K562 (cell line): ENCODE measurements at regions not wholly inside any gene's neighbourhood (a gene's known extent, or its start where the extent isn't known, plus 50 kb on each side); places are given as distances from the start of the nearest gene placed in this dataset.
A peak's percentile ranks its signal among the peaks of the same experiment; 100 is the strongest.

ENCODE experiments used
- ATAC-seq: fragments of 200-7000 bp; cut with Tn5 transposase; 3 replicates; pipeline ENCODE4 v1.9.1; 2020; ENCODE audit warnings: moderate library complexity
- BruUV-seq: library from RNA; stranded (reverse); fragments of 400-500 nt; replicated peaks from 2 replicates; lab custom pipeline; 2021; lab: Mats Ljungman, UMichigan
- CTCF ChIA-PET: fragments of 300-600 bp; formaldehyde crosslinking; extraction: SDS; loops from one replicate; lab custom pipeline; 2021; ENCODE audit warnings: low intra/inter-chr PET ratio; lab: Yijun Ruan, JAX
- POLR2A ChIA-PET: fragments of 300-600, 350-650 bp; sonication (Branson Sonifier 250); formaldehyde crosslinking; extraction: SDS; loops from one replicate; lab custom pipeline; 2021; ENCODE audit warnings: antibody characterized with exemption, inconsistent platforms; lab: Yijun Ruan, JAX
- DNase-seq, 4 experiments: peaks; one replicate each; pipeline versions ENCODE4 v3.0.0 to v3.0.0-alpha.2; 2011 to 2018; ENCODE audit warnings: low spot score in 3 of 4, mixed read lengths in 3 of 4; ENCODE audit errors: extremely low read depth in 1 of 4
- FAIRE-seq: peaks from 2 replicates; lab custom pipeline; 2011; peaks lifted over from hg19 to GRCh38; lab: Jason Lieb, UNC
- H2AFZ ChIP-seq: 2 replicates; pipeline ENCODE4 v1.6.0; 2011; ENCODE audit warnings: low read depth, low read length, control low read depth, inconsistent platforms
- H3K27ac ChIP-seq: fragments of 200-600 bp; 3 replicates; pipeline ENCODE4 v1.8.0; 2011; ENCODE audit warnings: low read depth, mild to moderate bottlenecking, control low read depth, inconsistent platforms, low read length, moderate library complexity, mixed read lengths; ENCODE audit errors: extremely low read depth
- H3K27me3 ChIP-seq, 2 experiments: fragments of 300-600 bp in 1 of 2; 2 replicates in 1 of 2; 3 replicates in 1 of 2; pipeline versions ENCODE4 v1.6.0 to v1.8.0; 2011; ENCODE audit warnings: inconsistent platforms in 2 of 2, low read length in 2 of 2, mild to moderate bottlenecking in 1 of 2, mixed read lengths in 1 of 2, moderate library complexity in 1 of 2; ENCODE audit not compliant: control insufficient read depth in 2 of 2, insufficient read depth in 2 of 2
- H3K36me3 ChIP-seq: fragments of 300-600 bp; 3 replicates; pipeline ENCODE4 v1.8.0; 2011; ENCODE audit warnings: mild to moderate bottlenecking, low read length, inconsistent platforms; ENCODE audit not compliant: control insufficient read depth, insufficient read depth
- H3K4me1 ChIP-seq, 2 experiments: fragments of 200-600 bp in 1 of 2; replicated peaks in 1 of 2; 2 replicates in 1 of 2; 3 replicates in 1 of 2; pipeline versions ENCODE4 v1.5.1 to v1.8.0; 2011; ENCODE audit warnings: inconsistent platforms in 2 of 2, low read length in 2 of 2, mild to moderate bottlenecking in 1 of 2, mixed read lengths in 1 of 2, moderate library complexity in 1 of 2; ENCODE audit not compliant: control insufficient read depth in 2 of 2, insufficient read depth in 2 of 2
- H3K4me2 ChIP-seq: 2 replicates; pipeline ENCODE4 v1.6.1; 2011; ENCODE audit warnings: low read length, control low read depth, inconsistent platforms, mixed read lengths; ENCODE audit not compliant: insufficient read depth
- H3K4me3 ChIP-seq: fragments of 200-600 bp; sonication (generic), shearing (Covaris generic); 2 replicates; pipeline ENCODE4 v1.5.1; 2016; ENCODE audit warnings: control low read depth, inconsistent platforms
- H3K79me2 ChIP-seq: fragments of 200-600 bp; 3 replicates; pipeline ENCODE4 v1.8.0; 2011; ENCODE audit warnings: low read length, inconsistent platforms; ENCODE audit not compliant: control insufficient read depth, insufficient read depth
- H3K9ac ChIP-seq, 2 experiments: 2 replicates each; pipeline versions ENCODE4 v1.6.0 to v1.6.1; 2011; ENCODE audit warnings: low read depth in 2 of 2, low read length in 2 of 2, control low read depth in 1 of 2, inconsistent platforms in 1 of 2, mild to moderate bottlenecking in 1 of 2, mixed read lengths in 1 of 2; ENCODE audit not compliant: insufficient read depth in 1 of 2
- H3K9me1 ChIP-seq: one replicate; pipeline ENCODE4 v1.6.0; 2011; ENCODE audit warnings: inconsistent platforms, mild to moderate bottlenecking, low read length, moderate library complexity; ENCODE audit not compliant: control insufficient read depth, insufficient read depth
- H3K9me3 ChIP-seq: replicated peaks from 2 replicates; pipeline ENCODE4 v1.5.1; 2011; ENCODE audit warnings: low read depth, low read length, inconsistent platforms; ENCODE audit not compliant: control insufficient read depth, insufficient read depth
- H4K20me1 ChIP-seq: replicated peaks from 2 replicates; pipeline ENCODE4 v1.6.1; 2011; ENCODE audit warnings: low read length, inconsistent platforms, mixed read lengths; ENCODE audit not compliant: control insufficient read depth, insufficient read depth
- BRCA1 ChIP-seq, 2 experiments: fragments of 450-650 bp in 1 of 2; sonication (generic) in 1 of 2; formaldehyde crosslinking in 1 of 2; IDR thresholded peaks; 2 replicates each; pipeline versions ENCODE4 v1.5.0 to v1.6.1; 2017 to 2020; ENCODE audit warnings: mild to moderate bottlenecking in 1 of 2, missing genetic modification reagents in 1 of 2
- BRD4 ChIP-seq: fragments of 200-600 bp; sonication (generic); IDR thresholded peaks from 2 replicates; pipeline ENCODE4 v1.6.1; 2017; ENCODE audit warnings: inconsistent platforms
- CBFA2T3 ChIP-seq: fragments of 450-650 bp; IDR thresholded peaks from 2 replicates; pipeline ENCODE4 v1.6.1; 2017
- CBX3 ChIP-seq, 2 experiments: IDR thresholded peaks; 1 replicate in 1 of 2; 2 replicates in 1 of 2; pipeline ENCODE4 v1.6.1; 2012; ENCODE audit warnings: inconsistent platforms in 2 of 2, low read length in 2 of 2, borderline replicate concordance in 1 of 2, control low read depth in 1 of 2
- CREBBP ChIP-seq: IDR thresholded peaks from one replicate; pipeline ENCODE4 v1.6.1; 2012; ENCODE audit warnings: low read depth, mild to moderate bottlenecking, control low read depth, inconsistent platforms, low read length
- FOSL1 ChIP-seq: fragments of 200-800 bp; sonication (Bioruptor generic); conservative IDR thresholded peaks from 2 replicates; pipeline ENCODE4 v1.6.1; 2016; ENCODE audit warnings: missing genetic modification characterization, missing compliant biosample characterization
- NCOA4 ChIP-seq: fragments of 450-650 bp; IDR thresholded peaks from 2 replicates; pipeline ENCODE4 v1.6.1; 2018; ENCODE audit warnings: mild to moderate bottlenecking; ENCODE audit not compliant: partially characterized antibody
- PPARD ChIP-seq: fragments of 250-450 bp; sonication (Bioruptor Pico); IDR thresholded peaks from 2 replicates; pipeline ENCODE4 v1.8.0; 2022; ENCODE audit warnings: inconsistent platforms, mild to moderate bottlenecking, moderate library complexity
- RAD21 ChIP-seq, 2 experiments: fragments of 250-450 bp in 1 of 2; fragments of 450-650 bp in 1 of 2; sonication (Bioruptor Pico) in 1 of 2; formaldehyde crosslinking in 1 of 2; IDR thresholded peaks in 1 of 2; conservative IDR thresholded peaks in 1 of 2; 2 replicates each; pipeline versions ENCODE4 v1.4.0 to v1.8.0; 2020 to 2022; ENCODE audit warnings: mild to moderate bottlenecking in 2 of 2, moderate library complexity in 1 of 2
- SMC3 ChIP-seq: conservative IDR thresholded peaks from 2 replicates; pipeline ENCODE4 v1.6.1; 2011; ENCODE audit warnings: low read depth, low read length, improper control_type of control experiment; ENCODE audit not compliant: insufficient read depth
- SP2 ChIP-seq: IDR thresholded peaks from 2 replicates; pipeline ENCODE4 v1.6.1; 2011; ENCODE audit warnings: mild to moderate bottlenecking, low read depth, low read length, moderate library complexity; ENCODE audit not compliant: poor library complexity, severe bottlenecking; ENCODE audit errors: extremely low read depth
- SREBF1 ChIP-seq: fragments of 150-350 bp; IDR thresholded peaks from 2 replicates; pipeline ENCODE4 v1.6.1; 2014; ENCODE audit warnings: antibody characterized with exemption, low read depth, low read length, borderline replicate concordance
- TAF15 ChIP-seq: fragments of 200-400 bp; formaldehyde crosslinking; IDR thresholded peaks from 2 replicates; pipeline ENCODE4 v1.6.1; 2017; ENCODE audit warnings: mild to moderate bottlenecking, low read depth, low read length, moderate library complexity
- TSC22D4 ChIP-seq: fragments of 450-650 bp; IDR thresholded peaks from 2 replicates; pipeline ENCODE4 v1.6.1; 2016; ENCODE audit warnings: missing genetic modification characterization, missing biosample characterization, control low read depth
- ZBTB7A ChIP-seq: IDR thresholded peaks from 2 replicates; pipeline ENCODE4 v1.6.1; 2011; ENCODE audit warnings: low read depth, mild to moderate bottlenecking, low read length, moderate library complexity, borderline replicate concordance; ENCODE audit not compliant: control insufficient read depth
- ZC3H4 ChIP-seq: sonication (generic); formaldehyde crosslinking; IDR thresholded peaks from 2 replicates; pipeline ENCODE4 v1.9.0; 2021; ENCODE audit warnings: missing genetic modification reagents, borderline replicate concordance
- WGBS: fragments of 100-300 bp; shearing (Covaris generic); methylation state at CpG from one replicate; pipeline ENCODE4 v1.1.6; 2016; ENCODE audit warnings: low coverage, mixed read lengths; ENCODE audit not compliant: insufficient coverage; ENCODE audit errors: missing lambda C conversion rate; 5-methylcytosine and 5-hydroxymethylcytosine counted together
- in situ Hi-C: fragments of 300-500 bp; cut with MboI; formaldehyde crosslinking; loops from 4 replicates; pipeline ENCODE4 v1.15.0; 2018; ENCODE audit warnings: inconsistent platforms, mixed read lengths
- intact Hi-C: fragments of 100-400 bp; cut with micrococcal nuclease; formaldehyde crosslinking; loops from 2 replicates; pipeline ENCODE4 v1.14.2; 2022
- TF ChIP-seq, protein P1 (sequence below): fragments of 250-450 bp; sonication (Bioruptor Pico); IDR thresholded peaks from 2 replicates; pipeline ENCODE4 v1.8.0; 2021; ENCODE audit warnings: moderate library complexity, mild to moderate bottlenecking, inconsistent platforms
- TF ChIP-seq, protein P2 (sequence below): IDR thresholded peaks from 2 replicates; pipeline ENCODE4 v1.6.1; 2011; ENCODE audit warnings: borderline replicate concordance, low read depth, mild to moderate bottlenecking, moderate library complexity, low read length; ENCODE audit not compliant: insufficient read depth, poor library complexity, severe bottlenecking

DNA sequence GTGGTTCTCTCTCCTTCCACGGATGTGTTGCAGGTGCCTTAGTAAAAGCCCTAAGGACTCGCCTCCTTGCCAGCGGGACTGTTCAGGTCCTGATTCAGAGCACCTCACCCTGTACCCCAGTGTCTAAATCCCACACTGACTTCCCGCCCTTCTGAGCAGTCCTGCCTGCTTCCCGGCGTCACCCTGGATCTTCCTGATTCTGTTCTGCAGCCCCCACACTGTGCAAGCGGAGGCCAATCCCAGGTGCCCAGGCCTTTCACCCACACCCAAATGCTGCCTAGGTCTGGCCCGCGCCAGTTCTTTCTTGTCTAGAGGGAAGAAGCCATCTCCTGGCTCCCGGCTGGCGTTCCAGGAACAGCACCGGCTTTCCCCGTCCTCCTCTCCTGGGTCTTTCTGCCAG, 95.9 kb upstream of the GALNT2 start (continued):
- TF ChIP-seq, protein P1, sequence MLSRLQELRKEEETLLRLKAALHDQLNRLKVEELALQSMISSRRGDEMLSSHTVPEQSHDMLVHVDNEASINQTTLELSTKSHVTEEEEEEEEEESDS (CRISPR knock-in tag), result no peak

DNA sequence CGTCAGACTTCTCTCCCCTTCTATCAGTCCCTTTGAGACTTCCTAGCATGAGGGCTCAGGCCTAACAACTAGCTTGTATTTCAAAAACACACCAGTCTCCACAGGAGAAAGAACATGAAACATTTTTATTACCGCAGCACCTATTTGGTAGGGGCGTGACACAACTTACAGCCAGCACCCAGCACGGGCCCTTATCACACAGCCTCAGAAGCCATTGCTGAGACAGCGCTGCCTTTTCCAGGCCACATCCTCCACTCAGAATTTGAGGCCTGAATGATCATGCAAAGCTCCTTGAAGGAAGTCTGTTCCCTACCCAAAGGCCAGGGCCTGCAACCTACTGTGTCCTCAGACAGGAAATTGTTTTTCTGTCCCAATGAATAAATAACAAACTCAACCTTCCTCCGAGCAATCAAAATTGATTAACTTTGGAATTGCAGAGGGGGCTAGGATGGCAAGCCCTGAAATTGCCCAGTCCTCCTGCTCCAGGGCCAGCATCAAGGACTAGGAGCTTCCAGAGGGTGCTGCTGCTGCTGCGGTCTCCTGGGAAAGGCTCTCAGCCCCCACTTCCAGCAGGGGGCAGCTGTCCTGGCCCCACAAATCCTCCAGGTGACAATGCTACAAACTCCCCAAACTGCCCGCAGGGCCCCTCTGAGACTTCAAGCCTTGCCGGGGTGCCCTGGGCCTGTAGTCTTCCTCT, 94.3 kb upstream of the GALNT2 start:
- in situ Hi-C loops, result no loop called here
- no TSS peak for BruUV-seq
- WGBS, result 10% methylated on average over 9 of the region's 9 CpGs
- TF ChIP-seq CREBBP (no peak), NCOA4 (no peak), SMC3 (0 out of 2 replicates have a peak, but pooled peaks have one; percentile 28), CBFA2T3 (peak; percentile 33), PPARD (CRISPR knock-in tag) (no peak), TSC22D4 (no peak), SP2 (no peak), ZC3H4 (CRISPR knock-in tag) (no peak), BRD4 (no peak), RAD21 (CRISPR knock-in tag; conservative IDR thresholded peaks at IDR 0.05 in 1 of 2, IDR thresholded peaks at IDR 0.05 in 1 of 2) (peak in 1 of 2 experiments; percentile 57; a peak in 2 of 4 replicates), SREBF1 (no peak), CBX3 (IDR thresholded peaks at IDR 0.05; ENCODE audit: borderline replicate concordance in 1 of 2, low read length in 2 of 2) (no peak), FOSL1 (tag) (no peak), TAF15 (no peak), BRCA1 (IDR thresholded peaks at IDR 0.05) (no peak), BRCA1 (CRISPR knock-in tag; IDR thresholded peaks at IDR 0.05) (no peak), ZBTB7A (no peak)
- TF ChIP-seq, protein P2, sequence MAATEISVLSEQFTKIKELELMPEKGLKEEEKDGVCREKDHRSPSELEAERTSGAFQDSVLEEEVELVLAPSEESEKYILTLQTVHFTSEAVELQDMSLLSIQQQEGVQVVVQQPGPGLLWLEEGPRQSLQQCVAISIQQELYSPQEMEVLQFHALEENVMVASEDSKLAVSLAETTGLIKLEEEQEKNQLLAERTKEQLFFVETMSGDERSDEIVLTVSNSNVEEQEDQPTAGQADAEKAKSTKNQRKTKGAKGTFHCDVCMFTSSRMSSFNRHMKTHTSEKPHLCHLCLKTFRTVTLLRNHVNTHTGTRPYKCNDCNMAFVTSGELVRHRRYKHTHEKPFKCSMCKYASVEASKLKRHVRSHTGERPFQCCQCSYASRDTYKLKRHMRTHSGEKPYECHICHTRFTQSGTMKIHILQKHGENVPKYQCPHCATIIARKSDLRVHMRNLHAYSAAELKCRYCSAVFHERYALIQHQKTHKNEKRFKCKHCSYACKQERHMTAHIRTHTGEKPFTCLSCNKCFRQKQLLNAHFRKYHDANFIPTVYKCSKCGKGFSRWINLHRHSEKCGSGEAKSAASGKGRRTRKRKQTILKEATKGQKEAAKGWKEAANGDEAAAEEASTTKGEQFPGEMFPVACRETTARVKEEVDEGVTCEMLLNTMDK, result peak; percentile 57

More for the DNA sequence above, 94.3 kb upstream of the GALNT2 start:
- peak; percentile 57 for FAIRE-seq
- POLR2A ChIA-PET, result interaction anchor here (0.8 to 1.1 kb wide), 2 partner anchors 11 to 14 kb away, joined by 3 to 4 read pairs; no protein-coding TSS in a partner anchor
- CTCF ChIA-PET, result no interaction called here
- peak; percentile 85 for ATAC-seq
- Histone ChIP-seq H4K20me1 (no peaks in the 10 kb centered on the region), H3K4me1 (peaks cover 3% of the 10 kb centered on the region in 2 experiments; a peak in 2 of 5 replicates), H3K27me3 (peaks cover 5 to 11% of the 10 kb centered on the region in 2 experiments; a peak in 4 of 5 replicates), H3K9me1 (no peaks in the 10 kb centered on the region), H3K4me2 (no peak overlapping the region), H3K36me3 (no peaks in the 10 kb centered on the region), H3K9me3 (no peaks in the 10 kb centered on the region), H3K4me3 (no peak overlapping the region), H2AFZ (no peak overlapping the region; the same call in 1 of the 2 replicates), H3K9ac (no peak overlapping the region), H3K27ac (no peak overlapping the region), H3K79me2 (no peaks in the 10 kb centered on the region)
- peak in 3 of 4 experiments; percentile 36 to 64 (median 37) for DNase-seq
- intact Hi-C loops, result no loop called here
